CD4-positive, alpha-beta T cell treated with Interleukin-17A for 1 hour (primary cell): ENCODE measurements at regions not wholly inside any gene's neighbourhood (a gene's known extent, or its start where the extent isn't known, plus 50 kb on each side); places are given as distances from the start of the nearest gene placed in this dataset.

Source experiments
- DNase-seq: peaks from one replicate; pipeline ENCODE4 v3.0.0-alpha.2; 2020

- no peak for DNase-seq
Observed at GRCh38 chr5:144084971-144085370, 85.5 kb downstream of the YIPF5 start.

- DNase-seq: no peak
Observed at GRCh38 chr5:144085381-144085780, 85.1 kb downstream of the YIPF5 start.

DNA sequence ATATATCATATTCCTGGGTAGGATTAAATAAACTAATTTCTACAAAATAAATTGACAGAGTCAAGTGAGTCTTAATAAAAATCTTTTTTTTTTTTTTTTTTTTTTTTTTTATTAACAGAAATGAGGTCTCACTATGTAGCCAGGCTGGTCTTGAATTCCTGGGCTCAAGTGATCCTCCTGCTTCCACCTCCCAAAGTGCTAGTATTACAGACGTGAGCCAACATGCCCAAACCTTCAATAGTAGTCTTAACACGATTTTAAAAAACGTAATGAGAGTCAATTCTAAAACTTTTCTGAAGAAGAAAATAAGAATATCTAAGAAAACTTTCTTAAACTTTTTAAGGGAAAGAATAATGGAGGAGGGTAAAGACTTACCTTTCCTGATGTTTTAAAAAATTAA, 84.2 kb downstream of the YIPF5 start:
- DNase-seq: no peak

- DNase-seq: no peak
Observed at GRCh38 chr5:144087576-144087975, 82.9 kb downstream of the YIPF5 start.

GRCh38 chr5:144088206-144089064, 82.0 kb downstream of the YIPF5 start:
- no peak for DNase-seq

- DNase-seq: no peak
Observed at GRCh38 chr5:144089401-144090021, 80.9 kb downstream of the YIPF5 start.

DNA sequence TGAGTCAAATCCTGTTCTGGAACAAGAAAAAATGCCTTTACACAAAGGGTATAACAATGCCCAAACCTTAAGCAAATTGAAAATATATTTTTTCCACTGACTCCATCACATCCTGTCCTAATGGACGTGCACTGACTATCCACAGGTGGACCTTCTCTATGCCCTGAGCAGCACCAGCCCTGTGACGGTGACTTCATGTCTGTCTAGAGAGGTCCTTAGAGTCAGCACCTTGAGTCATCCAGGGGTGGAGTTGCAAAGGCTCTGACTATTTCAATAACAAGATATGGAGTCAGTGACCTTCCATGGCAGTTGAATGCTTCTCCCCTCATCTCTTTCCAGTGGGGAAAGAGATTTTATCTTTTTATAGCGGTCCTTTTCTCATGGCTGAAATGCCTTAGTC, 78.0 kb downstream of the YIPF5 start:
- no peak for DNase-seq

- no peak for DNase-seq
Observed at GRCh38 chr5:144093400-144093799, 77.1 kb downstream of the YIPF5 start.

DNA sequence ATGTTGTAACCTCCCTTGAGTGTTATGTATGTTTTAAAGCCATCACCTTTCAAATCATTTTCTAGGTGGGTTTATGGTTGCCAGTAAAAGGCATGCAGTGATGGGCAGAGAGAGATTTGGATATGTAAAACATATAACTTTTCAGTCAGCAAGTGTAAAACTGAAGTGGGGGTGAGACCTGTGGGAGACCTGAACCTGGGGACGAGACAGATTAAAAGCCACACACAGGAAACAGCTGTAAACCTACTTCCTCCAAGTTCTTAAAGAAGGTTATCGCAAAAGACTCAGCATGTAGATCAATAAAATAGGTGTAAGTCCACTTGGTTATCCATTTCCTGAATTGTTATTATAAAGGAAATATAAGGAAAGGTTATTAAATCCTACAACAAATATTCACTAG, 76.6 kb downstream of the YIPF5 start:
- DNase-seq: no peak

GRCh38 chr5:144100702-144101101, 69.8 kb downstream of the YIPF5 start:
- DNase-seq: no peak

- DNase-seq: no peak
Observed at GRCh38 chr5:144101616-144102015, 68.8 kb downstream of the YIPF5 start.

DNA sequence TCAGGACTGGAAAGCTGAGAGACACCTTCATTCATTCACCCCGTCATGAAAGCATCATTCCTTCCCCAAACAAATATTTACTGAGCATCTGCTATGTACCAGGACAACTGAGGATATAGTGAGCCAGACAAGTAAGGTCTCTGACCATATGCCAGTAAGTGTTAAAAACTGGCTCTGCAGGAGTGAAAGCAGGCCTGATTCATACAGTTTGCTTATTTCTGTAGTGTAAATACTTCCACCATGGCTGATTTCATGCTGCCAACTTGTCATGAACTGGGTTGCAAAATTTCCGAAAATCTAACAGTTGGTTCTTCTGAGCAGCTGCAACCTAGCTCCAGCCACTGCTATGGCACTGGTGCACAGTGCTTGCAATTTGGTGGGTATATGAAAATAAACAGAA, 68.1 kb downstream of the YIPF5 start:
- DNase-seq: no peak

DNA sequence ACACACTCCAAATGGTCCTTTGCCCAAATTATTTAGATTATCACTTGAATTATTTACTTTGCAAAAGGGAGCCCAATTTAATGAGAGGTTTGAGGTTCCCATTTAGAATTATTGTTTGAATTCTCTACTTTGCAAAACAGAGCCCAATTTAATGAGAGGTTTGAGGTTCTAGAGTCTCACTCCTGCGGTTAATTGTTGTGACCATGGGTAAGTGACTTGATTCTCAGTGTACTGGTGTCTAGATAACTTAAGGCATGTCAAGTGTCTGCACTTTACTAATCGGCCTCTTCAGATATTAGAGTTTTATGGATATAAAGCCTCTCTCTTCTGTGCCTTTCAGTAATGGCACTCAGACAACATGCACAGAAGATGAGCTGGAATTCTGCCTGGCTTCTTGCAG, 67.5 kb downstream of the YIPF5 start:
- no peak for DNase-seq

GRCh38 chr5:144103611-144104485, 66.6 kb downstream of the YIPF5 start:
- no peak for DNase-seq

DNA sequence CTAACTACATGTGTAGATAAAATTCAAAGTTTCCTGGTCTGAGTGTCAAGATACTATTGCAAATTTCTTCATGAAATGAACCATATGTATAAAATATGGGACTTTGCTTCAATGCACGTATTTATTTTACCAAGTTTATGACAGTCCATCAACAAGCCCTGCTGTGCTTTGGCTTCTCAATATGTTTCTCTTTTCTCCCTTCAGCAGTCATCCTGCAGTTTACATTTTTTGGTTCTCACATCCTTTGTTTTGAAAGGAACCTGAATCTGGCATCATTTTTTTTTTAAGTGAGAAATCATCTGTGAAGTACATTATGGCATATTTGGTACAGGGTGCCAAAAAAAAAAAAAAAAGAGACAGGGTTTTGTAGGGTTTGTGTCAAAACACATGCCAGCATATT, 65.1 kb downstream of the YIPF5 start:
- no peak for DNase-seq

DNA sequence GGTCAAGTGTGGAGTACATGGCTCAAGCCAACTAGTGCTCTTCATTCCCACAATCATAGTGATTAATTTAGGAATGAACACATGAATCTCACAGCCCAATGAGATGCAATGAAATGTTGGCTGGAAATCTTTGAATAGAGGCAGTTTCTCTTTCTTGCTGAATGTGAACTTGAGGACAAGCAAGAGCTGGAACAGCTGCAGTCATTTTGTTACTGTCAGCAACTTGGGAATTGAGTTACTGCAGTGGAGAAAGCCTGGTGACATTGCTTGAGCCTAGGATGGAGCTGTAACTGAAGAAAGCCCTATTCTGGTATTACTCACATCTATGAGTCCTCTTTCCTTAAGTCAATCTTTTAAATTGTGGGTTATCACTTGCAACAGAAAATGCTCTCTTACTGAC, 62.3 kb downstream of the YIPF5 start:
- DNase-seq: no peak
